ENCODE measurements at regions not wholly inside any gene's neighbourhood (a gene's known extent, or its start where the extent isn't known, plus 50 kb on each side); places are given as distances from the start of the nearest gene placed in this dataset.

- TF ChIP-seq EZH2 (IDR thresholded peaks at IDR 0.05; ENCODE audit: borderline replicate concordance, low read depth, low read length, poor library complexity, severe bottlenecking) (no peak), CTCF (conservative IDR thresholded peaks at IDR 0.05; ENCODE audit: low read depth, low read length) (no peak)
Observed at GRCh38 chr13:110773480-110773879, 60.0 kb downstream of the ING1 start.
